Epidermal melanocyte (primary cell): ENCODE measurements at regions not wholly inside any gene's neighbourhood (a gene's known extent, or its start where the extent isn't known, plus 50 kb on each side); places are given as distances from the start of the nearest gene placed in this dataset.
"Not testable (repeated sequence)": the region's sequence is repeated elsewhere in the genome, so short reads cannot be mapped to it uniquely, and the experiment has no call there.

Experiments
- DNase-seq: peaks from one replicate; pipeline ENCODE4 v3.0.0; 2011; ENCODE audit warnings: low spot score; ENCODE audit not compliant: insufficient read length

DNA sequence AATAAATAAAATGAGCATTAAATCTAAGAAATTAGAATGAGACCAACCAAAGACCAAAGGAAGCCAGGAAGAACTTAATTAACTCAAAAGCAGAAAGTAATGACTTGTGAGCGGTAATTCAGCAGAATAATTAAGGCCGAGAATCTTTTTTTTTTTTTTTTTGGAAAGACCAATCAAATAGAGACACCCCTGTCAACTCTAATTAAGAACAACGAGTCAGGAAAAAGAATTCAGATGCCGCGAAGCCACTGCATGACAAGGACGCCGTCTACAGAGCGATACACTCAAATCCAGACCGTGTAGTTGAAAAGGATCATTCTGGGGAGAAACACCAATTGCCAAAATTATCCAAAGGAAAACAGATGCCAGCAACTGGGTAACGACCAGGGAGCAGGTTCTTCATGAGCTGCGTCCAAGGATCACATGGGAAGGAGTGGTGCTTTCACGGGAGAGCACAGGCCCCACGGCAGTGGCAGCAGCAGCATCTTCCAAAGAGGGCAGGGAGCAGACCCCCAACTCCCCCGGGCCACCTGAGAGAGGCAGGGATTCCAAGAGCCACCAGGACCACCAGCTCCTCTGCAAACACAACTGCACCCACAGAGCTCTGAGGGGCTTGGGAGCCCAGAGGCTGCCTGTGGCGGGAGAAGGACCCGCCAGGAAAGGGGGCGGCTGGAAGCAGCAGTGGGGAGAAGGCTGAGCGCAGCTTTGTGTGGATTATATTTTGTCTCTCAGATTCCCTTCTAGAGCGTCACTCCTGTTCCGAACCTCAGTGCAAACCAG lies 469.8 kb downstream of the BRD1 start:
- no peak for DNase-seq

DNA sequence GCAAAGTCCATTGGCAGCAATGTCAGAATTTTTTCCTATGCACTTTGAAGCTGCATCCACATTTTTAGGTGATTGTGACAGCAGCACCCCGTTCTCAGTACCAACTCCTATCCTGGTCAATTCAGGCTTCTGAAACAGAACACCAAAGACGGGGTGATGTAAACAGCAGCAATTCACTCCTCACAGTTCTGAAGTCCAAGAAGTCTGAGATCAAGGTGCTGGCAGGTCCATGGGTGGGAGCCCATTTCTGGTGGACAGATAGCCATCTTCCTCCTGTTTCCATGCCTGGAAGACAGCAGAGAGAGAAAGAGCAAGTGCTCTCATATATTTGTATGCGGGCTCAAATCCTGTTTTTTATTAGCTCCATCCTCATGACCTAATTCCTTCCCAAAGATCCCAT lies 471.2 kb downstream of the BRD1 start:
- DNase-seq, result no peak

DNA sequence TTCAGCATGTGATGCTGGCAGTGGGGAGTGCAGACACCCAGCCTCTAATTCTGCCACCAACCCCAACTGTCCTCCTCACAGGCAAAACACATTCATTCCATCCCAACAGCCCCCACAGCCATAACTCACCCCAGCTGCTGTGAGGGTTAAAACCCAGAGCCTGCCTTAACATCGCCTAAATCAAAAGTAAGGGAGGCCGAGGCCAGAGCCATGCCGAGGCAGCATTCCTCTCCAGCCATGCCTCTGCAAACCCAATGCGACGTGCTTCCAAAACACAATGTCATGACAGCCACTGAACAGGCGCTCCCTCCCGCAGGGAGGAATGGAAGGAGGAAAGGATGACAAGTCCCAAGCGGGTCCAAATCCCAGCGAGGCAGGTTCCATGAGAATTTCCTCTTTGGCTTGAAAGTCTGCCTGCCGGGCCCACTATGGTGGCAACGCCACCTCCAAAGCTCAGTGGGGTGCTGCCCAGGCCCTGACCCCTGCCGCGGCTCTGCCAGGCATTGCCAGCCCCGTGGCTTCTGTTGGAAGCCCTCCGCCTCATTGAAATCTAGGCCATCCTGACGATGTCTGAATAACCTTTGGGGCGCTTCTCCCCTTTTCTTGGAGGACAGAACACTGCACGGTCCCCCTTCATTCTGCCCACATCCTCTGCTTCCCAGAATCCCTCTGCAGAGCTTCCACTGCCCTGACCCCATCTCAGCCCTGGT lies 472.3 kb downstream of the BRD1 start:
- DNase-seq, result no peak

DNA sequence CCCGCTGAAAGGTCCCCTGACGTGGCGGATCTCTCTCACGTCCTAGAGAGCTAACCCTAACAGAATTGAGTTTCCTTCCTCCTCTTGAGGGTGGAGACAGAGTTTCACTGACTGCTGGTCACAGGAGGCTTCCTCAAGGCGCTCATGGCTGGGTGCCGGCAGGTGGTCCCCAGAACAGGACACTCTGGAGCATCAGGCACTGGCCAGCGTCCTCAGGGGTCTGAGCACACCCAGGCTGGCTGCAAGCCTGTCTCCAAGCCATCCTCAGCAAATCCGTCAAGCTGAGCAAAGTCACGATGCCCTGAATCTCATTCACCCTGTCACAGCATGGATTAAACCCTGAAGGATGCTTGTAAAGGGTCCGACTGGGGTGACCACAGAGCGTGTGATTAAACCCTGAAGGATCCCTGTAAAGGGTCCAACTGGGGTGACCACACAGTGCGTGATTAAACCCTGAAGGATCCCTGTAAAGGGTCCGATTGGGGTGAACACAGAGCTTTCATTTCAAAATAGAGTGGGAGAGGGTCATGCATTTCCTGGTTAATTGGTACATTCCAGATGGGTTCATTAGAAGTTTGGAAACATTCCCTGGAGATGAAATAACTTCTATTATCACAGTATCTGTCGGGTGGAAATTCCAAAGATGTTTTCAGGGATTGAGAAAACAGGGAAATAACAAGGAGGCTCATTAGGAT lies 473.0 kb downstream of the BRD1 start:
- DNase-seq, result no peak

DNA sequence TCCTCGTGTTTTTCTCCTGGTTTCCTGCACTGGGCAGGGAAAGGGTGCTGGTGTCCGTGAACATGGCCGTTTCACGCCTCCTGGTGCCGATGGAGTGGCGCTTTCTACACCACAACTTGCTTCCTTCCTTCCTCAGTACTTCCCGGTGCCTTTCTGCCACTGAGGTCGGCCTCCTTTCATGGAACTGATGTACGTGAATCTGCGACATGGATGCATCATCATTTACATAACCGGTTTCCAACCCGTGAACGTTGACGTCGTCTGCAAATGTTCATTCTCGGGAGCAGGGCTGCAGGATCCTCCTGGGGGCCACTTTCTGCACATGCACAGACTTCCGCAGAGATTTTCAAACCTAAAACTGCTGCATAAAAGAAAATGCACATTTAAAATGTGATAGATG lies 474.4 kb downstream of the BRD1 start:
- DNase-seq, result no peak

DNA sequence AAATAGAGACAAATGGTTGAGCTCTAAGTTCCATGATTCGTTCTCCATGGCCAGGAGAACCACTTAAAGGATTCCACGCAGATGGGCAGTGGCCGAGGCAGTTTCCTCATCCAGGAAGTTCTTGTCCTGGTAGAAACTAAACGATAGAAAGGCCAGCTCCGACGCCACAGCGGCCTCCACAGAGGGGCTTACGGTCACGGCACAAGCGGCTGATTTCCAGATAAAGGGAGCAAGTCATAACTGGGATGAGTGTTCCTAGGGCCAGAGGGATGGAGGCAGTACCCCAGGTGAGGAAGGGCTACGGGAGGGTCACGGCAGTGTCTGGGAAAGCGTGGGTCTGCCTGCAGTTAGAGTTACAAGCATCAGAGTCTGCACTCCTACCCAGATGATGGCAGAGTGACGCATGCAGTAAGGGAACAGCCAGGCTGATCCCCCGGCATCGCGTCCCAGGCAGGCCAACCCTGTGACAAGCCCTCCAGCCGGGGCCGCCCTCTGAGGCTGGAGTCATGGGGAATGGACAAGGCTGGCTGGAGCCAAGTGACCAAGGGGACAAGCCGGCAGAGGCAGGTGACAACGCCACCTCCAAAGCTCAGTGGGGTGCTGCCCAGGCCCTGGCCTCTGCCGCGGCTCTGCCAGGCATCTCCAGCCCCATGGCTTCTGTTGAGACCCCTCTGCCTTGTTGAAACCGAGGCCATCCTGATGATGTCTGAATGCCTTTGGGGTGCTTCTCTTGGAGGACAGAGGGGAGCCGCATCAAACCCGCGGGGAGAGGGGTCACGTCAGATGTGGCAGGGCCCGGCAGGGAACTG lies 475.1 kb downstream of the BRD1 start:
- DNase-seq, result no peak

DNA sequence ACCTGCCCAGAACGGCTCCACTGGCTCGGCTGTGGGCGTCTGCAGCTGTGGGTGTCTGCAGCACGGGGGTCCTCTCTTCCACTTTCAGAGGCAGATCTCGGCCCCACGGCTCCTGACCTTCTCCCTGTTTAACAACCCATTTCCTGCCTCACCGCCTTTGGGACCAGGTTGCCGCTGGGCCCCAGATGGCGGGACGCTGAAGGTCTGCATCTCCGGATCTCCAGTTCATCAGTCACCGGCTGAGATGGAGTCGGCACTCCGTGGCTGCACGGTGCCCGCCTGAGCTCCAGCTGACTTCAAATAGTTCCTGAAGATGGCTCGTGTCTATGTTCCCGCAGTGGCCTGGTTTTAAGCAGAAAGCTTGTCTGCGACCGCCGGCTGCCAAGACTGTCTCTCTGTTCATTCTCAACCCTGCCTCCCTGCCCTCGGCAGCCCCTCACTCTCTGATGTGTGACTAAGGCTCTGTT lies 475.9 kb downstream of the BRD1 start:
- no peak for DNase-seq

DNA sequence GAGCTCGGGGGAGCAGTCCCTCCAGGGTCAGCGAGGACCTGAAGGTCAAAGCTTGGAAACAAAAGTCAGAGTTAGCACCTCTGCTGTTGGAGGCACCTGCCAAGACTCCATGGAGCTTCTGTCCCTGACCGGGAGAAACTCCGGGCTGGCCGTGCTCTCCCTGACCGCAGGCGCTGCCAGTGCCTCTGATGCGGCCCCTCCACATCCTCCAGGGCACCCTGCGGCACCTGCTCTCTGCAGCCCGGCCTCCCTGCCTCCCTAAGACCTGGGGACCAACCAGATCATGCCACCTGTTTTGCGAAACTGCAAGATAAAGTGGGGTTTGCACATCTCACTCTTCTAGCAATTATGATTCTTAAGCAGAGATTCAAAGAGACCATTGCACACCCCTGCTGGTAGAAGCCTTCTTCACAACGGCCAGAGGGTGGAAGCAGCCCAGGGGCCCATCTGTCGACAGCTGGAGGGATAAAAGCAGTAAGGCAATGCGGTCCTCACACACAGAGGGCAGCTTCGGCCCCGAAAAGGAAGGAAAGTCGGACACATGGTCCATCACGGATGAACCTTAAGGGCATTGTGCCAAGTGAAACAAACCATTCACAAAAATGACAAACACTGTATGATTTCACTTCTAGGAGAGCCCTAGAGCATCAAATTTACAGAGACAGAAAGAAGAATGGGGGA lies 477.1 kb downstream of the BRD1 start:
- no peak for DNase-seq

DNA sequence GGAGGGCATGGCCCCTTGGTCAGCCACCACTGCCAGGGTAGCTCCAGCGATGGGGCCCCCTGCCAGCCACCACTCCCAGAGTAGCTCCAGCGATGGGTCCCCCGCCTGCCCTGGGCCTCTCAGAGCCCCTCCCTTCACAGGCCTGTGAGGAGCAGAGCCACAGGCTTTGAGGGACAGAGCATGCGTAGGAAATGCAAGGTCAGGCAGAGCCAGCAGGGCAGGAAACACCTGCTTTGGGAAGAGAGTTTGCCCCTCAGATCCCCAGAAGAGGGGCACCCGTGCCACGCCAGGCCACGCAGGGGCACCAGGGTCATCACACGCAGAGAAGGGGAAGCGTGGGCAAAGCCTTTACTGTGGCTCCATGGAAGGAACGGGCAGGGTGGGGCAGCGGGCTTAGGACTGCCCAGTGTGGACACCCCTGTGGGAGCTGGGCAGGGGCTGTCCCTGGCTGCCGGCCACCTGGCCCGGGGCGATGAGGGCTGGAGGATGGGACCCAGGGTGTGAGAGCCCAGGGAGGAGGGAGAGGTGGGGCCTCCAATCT lies 477.8 kb downstream of the BRD1 start:
- DNase-seq, result no peak

DNA sequence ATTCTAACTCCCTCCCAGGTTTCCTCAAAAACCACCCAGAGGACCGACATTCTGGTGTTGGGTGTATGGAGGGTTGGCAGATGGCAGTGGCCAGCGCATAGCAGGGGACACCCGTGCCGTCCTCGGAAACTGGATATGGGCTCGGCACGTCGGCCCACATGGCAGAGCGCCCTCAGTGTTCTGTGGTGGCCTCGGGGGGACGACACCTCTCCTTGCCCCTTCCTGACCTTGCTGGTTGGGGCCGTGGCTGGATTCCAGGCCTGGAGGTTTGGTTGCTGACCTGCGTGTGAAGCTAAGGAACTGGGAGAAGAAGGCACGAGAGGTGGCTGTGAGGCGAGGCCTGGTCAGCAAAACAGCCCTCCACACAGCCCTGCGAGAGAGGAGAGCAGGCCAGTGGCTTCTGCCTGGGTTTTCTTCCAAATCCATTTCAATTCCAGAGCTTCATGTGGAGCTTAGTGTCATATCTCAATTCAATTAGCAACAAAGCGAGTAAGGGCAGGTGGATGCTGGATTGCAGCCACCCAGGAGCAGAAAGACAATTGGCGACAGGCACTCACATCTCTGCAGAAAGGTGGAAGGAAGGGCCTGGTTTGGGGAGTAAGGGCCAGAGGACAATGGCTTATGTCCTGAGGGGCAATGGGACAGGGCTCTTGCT lies 478.4 kb downstream of the BRD1 start:
- DNase-seq, result no peak

DNA sequence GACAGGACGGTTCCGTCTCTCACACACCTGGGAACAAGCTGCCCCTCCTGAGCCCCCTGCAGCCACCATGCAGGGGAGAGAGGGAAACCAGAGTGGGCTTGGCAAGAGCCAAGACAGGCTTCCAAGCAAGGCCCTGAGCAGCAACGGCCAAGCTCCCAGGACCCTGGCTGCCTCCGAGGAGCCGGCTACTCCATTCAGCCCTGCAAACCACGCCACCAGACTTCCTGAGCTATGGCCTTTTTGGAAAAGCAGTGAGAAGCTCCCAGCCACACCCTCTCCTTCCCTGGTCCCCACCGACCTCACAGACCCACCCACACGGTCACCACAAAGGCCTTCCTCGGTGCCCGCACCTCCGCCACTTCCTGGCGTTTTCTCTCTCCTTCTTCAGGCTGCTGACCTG lies 479.0 kb downstream of the BRD1 start:
- no peak for DNase-seq

DNA sequence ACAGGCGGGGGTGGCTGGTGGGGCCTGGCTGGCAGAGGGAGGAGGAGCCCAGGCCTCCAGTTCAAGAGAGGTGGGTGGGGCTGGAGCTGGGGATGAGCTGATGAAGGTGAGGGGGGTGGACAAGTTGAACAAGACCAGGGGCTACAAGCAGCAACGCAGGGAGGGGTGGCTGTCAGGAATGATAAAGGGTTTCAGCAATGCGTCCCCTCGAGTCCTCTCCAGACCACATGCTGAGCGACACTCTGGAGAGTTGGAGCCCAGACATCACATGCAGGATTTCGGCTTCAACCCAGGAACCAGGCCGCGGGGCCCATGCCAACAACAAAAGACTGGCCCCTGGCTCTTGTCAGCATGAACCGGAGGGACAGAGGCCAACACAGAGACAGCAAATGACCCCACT lies 480.3 kb downstream of the BRD1 start:
- no peak for DNase-seq

DNA sequence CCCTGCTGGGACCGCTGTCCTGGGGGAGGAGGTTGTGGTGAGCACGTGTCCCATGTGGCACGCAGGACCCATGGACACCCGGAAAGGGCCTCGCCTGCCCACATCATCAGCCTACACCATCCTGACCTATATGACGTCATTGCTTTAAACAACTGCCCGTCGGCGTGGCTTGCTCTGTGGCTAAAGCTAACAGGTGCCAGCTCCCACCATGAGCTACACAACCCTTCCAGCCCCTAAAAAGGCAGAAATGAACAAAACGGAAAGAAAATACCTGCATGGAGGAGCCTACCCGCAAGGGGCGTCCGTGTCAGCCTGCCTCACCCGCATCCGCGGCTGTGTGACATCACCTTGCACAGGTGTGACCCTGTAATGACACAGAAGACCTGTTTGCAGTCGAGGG lies 481.8 kb downstream of the BRD1 start:
- no peak for DNase-seq

DNA sequence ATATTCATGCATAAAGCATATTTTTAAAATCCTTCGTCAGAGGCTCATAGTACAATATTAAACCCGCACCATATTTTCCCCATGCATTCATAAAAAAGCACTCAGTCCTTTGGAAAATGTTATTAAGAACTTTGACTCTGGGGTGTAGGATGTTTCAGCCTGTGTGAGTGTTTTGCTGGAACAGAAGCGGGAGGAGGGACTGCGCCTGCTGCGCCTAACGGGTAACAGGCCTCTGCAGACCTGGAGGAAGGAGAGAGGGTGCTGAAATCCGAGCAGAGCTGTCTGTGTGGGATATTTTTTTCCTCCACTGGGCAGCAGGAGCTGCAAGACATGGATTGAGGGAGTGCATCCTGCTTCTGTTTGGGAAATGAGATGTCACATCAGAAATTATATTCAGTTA lies 483.0 kb downstream of the BRD1 start:
- no peak for DNase-seq

DNA sequence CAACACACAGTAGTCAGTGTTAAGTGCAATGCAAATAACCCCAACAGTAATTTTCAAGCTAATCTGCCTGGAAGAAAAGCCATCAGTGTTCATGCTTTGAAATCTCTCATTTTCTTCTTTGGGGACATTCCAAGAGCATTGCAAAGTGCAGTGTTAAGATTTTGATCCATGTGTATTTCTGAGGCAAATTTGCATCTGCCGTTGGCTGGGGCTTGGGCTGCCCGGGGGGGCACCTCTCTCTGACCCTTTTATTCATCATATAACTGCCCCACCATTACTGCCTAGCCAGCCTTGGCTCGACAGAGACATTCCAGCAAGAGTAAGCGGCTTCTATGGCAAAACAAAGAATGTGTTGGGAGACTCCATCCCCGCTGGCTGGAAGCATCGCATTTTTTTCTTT lies 483.5 kb downstream of the BRD1 start:
- no peak for DNase-seq

DNA sequence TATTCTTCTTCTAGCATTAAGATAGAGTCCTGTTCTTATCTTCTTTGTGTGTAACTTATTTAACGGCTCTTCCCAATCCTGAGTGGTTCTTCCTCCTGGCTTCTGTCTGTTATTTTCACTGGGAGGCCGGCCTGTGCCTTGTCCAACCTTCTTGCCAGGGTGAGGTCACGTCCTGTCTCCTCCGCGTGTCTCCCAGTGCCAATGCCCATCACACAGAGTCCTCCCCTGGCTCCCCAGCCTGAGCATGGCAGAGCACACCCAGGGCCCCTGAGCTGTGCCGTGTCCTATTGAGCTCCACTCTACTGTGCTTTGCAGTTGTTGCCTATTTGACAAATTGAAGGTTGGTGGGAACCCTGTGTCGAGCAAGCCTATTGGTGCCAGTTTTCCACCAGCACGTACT lies 487.3 kb downstream of the BRD1 start:
- no peak for DNase-seq

DNA sequence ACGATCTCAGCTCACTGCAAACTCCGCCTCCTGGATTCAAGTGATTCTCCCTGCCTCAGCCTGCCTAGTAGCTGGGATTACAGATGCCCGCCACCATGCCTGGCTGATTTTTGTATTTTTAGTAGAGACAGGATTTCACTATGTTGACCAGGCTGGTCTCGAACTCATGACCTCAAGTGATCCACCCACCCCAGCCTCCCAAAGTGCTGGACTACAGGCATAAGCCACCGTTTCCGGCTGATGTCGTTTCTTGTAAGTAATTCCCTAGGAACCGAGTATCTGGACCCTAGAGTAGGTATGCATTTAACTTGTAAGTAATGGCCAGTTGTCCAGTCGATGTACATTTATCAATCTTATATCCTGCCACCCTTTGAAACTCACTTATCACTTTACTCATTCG lies 491.2 kb downstream of the BRD1 start:
- DNase-seq, result not testable (repeated sequence)

DNA sequence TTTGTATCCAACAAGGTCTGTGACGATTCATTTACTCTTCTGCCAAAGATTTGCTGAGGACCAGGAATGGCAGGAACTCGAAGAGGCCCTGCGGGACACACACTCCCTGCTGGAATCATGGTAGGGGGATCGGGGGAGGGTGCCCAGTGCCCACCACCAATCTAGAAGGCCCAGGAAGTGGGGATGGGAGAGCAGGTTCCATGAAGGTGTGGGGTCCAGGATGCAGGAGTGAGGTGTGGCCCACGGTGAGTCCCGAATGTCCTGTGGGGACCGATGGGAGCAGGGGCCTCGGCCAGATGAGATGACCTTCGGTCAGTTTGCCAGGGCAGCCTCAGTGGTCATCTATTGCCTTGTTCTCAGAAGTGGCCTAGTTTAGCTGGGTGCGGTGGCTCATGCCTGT lies 492.7 kb downstream of the BRD1 start:
- DNase-seq, result no peak

DNA sequence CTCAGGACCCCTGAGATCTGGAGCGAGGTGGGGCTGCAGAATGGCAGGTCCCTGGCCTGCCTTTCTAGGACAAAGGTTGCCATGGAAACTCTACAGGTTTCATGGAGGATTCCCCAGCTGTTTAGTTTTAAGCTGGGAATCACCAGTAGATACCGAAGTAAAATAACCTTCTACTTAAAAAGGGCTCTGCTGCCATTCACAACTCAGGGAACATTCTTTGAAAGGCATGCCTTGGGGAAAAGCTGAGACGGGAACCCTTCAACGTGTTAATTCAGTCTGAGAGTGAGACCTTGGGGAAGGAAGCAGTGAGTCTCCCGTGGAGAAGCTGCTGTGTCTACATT lies 493.3 kb downstream of the BRD1 start:
- DNase-seq, result no peak

DNA sequence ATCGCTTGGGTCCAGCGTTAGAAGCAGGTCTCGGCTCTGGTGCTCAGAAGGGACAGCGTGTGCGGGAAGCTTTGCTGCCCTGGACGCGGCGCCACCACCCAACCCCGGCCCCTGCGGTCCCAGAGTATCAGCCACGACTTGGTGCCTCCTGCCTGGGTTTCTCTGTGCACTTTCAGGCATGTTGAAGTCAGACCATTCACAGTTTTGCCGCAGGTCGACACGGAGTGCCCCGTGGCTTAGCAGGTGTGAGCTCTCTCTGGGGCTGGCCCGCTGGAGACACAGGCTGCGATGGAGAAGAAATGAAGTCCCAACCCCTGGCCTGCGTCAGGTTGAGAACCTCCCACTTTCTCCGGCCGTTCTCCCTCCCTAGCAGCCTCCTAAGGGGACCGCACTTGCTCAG lies 494.5 kb downstream of the BRD1 start:
- DNase-seq, result no peak
